SU-DHL-6 (cell line): ENCODE measurements at regions not wholly inside any gene's neighbourhood (a gene's known extent, or its start where the extent isn't known, plus 50 kb on each side); places are given as distances from the start of the nearest gene placed in this dataset.

ENCODE experiments used
- EZH2phosphoT487 ChIP-seq: fragments of 200-600 bp; sonication (generic), shearing (Covaris generic); conservative IDR thresholded peaks from 2 replicates; pipeline ENCODE4 v1.6.1; 2018; ENCODE audit warnings: mild to moderate bottlenecking, antibody characterized with exemption, low read length, moderate library complexity, mixed read lengths
- TF ChIP-seq, protein P1 (sequence below): fragments of 200-600 bp; sonication (generic); IDR thresholded peaks from one replicate; pipeline ENCODE4 v1.5.1; 2017; ENCODE audit warnings: antibody characterized with exemption, mild to moderate bottlenecking, low read length, moderate library complexity; ENCODE audit not compliant: insufficient read depth, poor library complexity, severe bottlenecking

DNA sequence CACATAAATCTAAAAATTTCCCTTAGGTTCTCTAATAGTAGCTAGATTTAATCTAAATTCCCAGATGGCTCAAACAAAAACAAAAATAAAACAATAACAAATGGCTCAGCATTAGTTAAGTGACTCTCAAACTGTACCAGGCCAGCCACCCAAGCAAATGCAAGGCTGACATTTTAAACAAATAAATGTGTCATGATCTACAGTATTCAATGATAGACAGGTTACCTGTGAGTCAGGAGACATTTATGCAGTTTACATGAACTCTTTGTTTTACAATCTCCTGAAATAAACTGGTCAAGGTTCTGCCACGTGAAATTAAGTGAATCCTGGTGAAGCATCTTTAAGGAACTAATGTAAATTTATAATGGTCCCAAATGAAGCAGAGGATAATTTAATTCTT lies 580.2 kb upstream of the PTPRD start:
- TF ChIP-seq, protein P1, sequence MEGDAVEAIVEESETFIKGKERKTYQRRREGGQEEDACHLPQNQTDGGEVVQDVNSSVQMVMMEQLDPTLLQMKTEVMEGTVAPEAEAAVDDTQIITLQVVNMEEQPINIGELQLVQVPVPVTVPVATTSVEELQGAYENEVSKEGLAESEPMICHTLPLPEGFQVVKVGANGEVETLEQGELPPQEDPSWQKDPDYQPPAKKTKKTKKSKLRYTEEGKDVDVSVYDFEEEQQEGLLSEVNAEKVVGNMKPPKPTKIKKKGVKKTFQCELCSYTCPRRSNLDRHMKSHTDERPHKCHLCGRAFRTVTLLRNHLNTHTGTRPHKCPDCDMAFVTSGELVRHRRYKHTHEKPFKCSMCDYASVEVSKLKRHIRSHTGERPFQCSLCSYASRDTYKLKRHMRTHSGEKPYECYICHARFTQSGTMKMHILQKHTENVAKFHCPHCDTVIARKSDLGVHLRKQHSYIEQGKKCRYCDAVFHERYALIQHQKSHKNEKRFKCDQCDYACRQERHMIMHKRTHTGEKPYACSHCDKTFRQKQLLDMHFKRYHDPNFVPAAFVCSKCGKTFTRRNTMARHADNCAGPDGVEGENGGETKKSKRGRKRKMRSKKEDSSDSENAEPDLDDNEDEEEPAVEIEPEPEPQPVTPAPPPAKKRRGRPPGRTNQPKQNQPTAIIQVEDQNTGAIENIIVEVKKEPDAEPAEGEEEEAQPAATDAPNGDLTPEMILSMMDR, result no peak
- no peak for TF ChIP-seq EZH2phosphoT487
